Kasumi-1 (cell line): ENCODE measurements at regions not wholly inside any gene's neighbourhood (a gene's known extent, or its start where the extent isn't known, plus 50 kb on each side); places are given as distances from the start of the nearest gene placed in this dataset.

Source experiments
- DNase-seq, 2 experiments: peaks; one replicate each; lab custom pipeline; 2025; lab: John Stamatoyannopoulos, UW

- DNase-seq = no peak
These were observed 329.1 kb upstream of the TSHZ2 start for GRCh38 chr20:52643034-52643433.

GRCh38 chr20:52637201-52637600, 335.0 kb upstream of the TSHZ2 start:
- no peak for DNase-seq

GRCh38 chr20:52631469-52631868, 340.7 kb upstream of the TSHZ2 start:
- no peak for DNase-seq

- DNase-seq = no peak
These were observed 342.0 kb upstream of the TSHZ2 start for GRCh38 chr20:52630138-52630537.

GRCh38 chr20:52624281-52624680, 347.9 kb upstream of the TSHZ2 start:
- DNase-seq = no peak

GRCh38 chr20:52622081-52622480, 350.1 kb upstream of the TSHZ2 start:
- no peak for DNase-seq

- no peak for DNase-seq
These were observed 350.8 kb upstream of the TSHZ2 start for GRCh38 chr20:52621401-52621800.

- DNase-seq = no peak
These were observed 352.5 kb upstream of the TSHZ2 start for GRCh38 chr20:52619671-52620070.

- no peak for DNase-seq
These were observed 353.1 kb upstream of the TSHZ2 start for GRCh38 chr20:52619101-52619500.

- DNase-seq = no peak
These were observed 355.5 kb upstream of the TSHZ2 start for GRCh38 chr20:52616629-52617028.

- no peak for DNase-seq
These were observed 357.9 kb upstream of the TSHZ2 start for GRCh38 chr20:52614051-52614863.

- DNase-seq = no peak
These were observed 360.0 kb upstream of the TSHZ2 start for GRCh38 chr20:52612046-52612632.

- DNase-seq = no peak
These were observed 361.4 kb upstream of the TSHZ2 start for GRCh38 chr20:52610749-52611148.

GRCh38 chr20:52601295-52601971, 370.7 kb upstream of the TSHZ2 start:
- DNase-seq = no peak

GRCh38 chr20:52596256-52596655, 375.9 kb upstream of the TSHZ2 start:
- no peak for DNase-seq

- DNase-seq = no peak
These were observed 376.6 kb upstream of the TSHZ2 start for GRCh38 chr20:52595518-52595917.

GRCh38 chr20:52593654-52594053, 378.5 kb upstream of the TSHZ2 start:
- DNase-seq = no peak

GRCh38 chr20:52592567-52592966, 379.6 kb upstream of the TSHZ2 start:
- DNase-seq = no peak

GRCh38 chr20:52590100-52590499, 382.1 kb upstream of the TSHZ2 start:
- no peak for DNase-seq

GRCh38 chr20:52589251-52589812, 382.8 kb upstream of the TSHZ2 start:
- no peak for DNase-seq

- no peak for DNase-seq
These were observed 385.5 kb upstream of the TSHZ2 start for GRCh38 chr20:52586660-52587059.

GRCh38 chr20:52585333-52585732, 386.8 kb upstream of the TSHZ2 start:
- no peak for DNase-seq

- no peak for DNase-seq
These were observed 387.0 kb upstream of the ZFP64 start for GRCh38 chr20:52578559-52578958.
